ENCODE measurements at regions not wholly inside any gene's neighbourhood (a gene's known extent, or its start where the extent isn't known, plus 50 kb on each side); places are given as distances from the start of the nearest gene placed in this dataset.
"Not testable (repeated sequence)": the region's sequence is repeated elsewhere in the genome, so short reads cannot be mapped to it uniquely, and the experiment has no call there.

DNA sequence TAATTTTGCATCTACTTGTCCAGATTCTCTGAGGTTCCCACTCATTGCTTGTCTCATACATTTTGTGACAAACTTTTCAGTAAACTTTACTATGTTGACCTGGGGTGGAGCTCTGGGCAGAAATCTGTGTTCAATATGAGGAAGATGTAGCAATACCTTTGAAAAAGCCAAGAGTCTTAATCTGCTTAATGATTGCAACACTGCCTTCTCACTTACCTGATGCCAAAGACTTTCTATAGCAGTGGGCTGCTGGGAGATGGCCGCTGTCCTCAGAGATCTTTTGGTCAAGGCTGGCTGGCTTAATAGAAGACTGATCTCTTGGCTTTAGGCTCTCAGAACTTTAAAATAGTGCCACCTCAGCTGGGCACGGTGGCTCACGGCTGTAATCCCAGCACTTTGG lies 70.1 kb upstream of the RBM24 start:
- Mint-ChIP-seq H3K9me3 (ENCODE audit: unreplicated experiment) (peaks cover 4% of the 10 kb centered on the region), H3K36me3 (ENCODE audit: low read depth, unreplicated experiment) (peaks cover 7% of the 10 kb centered on the region), H3K4me1 (ENCODE audit: unreplicated experiment) (no peaks in the 10 kb centered on the region), H3K27me3 (ENCODE audit: unreplicated experiment) (no peaks in the 10 kb centered on the region), H3K27ac (ENCODE audit: unreplicated experiment) (no peak overlapping the region), H3K4me3 (ENCODE audit: unreplicated experiment) (no peak overlapping the region)
- DNase-seq (ENCODE audit: low spot score): no peak
- no peak for TF ChIP-seq CTCF (IDR thresholded peaks at IDR 0.05; ENCODE audit: unreplicated experiment)

GRCh38 chr6:17212546-17213371 lies 68.4 kb upstream of the RBM24 start:
- Mint-ChIP-seq H3K9me3 (ENCODE audit: unreplicated experiment) (no peaks in the 10 kb centered on the region), H3K36me3 (ENCODE audit: low read depth, unreplicated experiment) (no peaks in the 10 kb centered on the region), H3K27ac (ENCODE audit: unreplicated experiment) (no peak overlapping the region), H3K27me3 (ENCODE audit: unreplicated experiment) (no peaks in the 10 kb centered on the region), H3K4me3 (ENCODE audit: unreplicated experiment) (no peak overlapping the region), H3K4me1 (ENCODE audit: unreplicated experiment) (no peaks in the 10 kb centered on the region)
- no peak for TF ChIP-seq CTCF (IDR thresholded peaks at IDR 0.05; ENCODE audit: unreplicated experiment)
- DNase-seq (ENCODE audit: low spot score): no peak

DNA sequence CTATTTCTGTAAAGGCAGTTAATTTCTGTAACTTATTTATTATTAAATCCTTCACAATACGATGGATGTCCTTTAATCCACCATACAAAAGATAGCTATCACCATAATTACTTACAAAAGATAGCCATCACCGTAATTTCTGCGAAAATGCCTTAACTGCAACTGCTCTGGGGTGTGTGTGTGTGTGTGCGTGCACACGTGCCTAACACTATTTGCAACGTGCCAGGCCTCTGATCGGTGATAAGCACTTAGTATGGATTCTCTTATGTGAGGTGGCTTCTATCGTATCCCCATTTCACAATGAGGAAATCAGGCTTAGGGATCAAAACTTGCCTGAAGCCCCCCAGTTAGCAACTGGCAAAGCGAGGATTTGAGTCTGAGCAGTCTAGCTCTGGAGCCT lies 67.1 kb upstream of the RBM24 start:
- Mint-ChIP-seq H3K4me1 (ENCODE audit: unreplicated experiment) (no peaks in the 10 kb centered on the region), H3K27me3 (ENCODE audit: unreplicated experiment) (no peaks in the 10 kb centered on the region), H3K4me3 (ENCODE audit: unreplicated experiment) (no peak overlapping the region), H3K27ac (ENCODE audit: unreplicated experiment) (no peak overlapping the region), H3K36me3 (ENCODE audit: low read depth, unreplicated experiment) (no peaks in the 10 kb centered on the region), H3K9me3 (ENCODE audit: unreplicated experiment) (no peaks in the 10 kb centered on the region)
- no peak for TF ChIP-seq CTCF (IDR thresholded peaks at IDR 0.05; ENCODE audit: unreplicated experiment)
- DNase-seq (ENCODE audit: low spot score): no peak

GRCh38 chr6:17216972-17217371 lies 64.2 kb upstream of the RBM24 start:
- not testable (repeated sequence) for H3K36me3 Mint-ChIP-seq (ENCODE audit: low read depth, unreplicated experiment)

GRCh38 chr6:17218023-17218748 lies 63.0 kb upstream of the RBM24 start:
- no peaks in the 10 kb centered on the region for H3K27me3 Mint-ChIP-seq (ENCODE audit: unreplicated experiment)

More at GRCh38 chr6:17216972-17217371, 64.2 kb upstream of the RBM24 start:
- not testable (repeated sequence) for H3K27me3 Mint-ChIP-seq (ENCODE audit: unreplicated experiment); H3K9me3 Mint-ChIP-seq (ENCODE audit: unreplicated experiment); DNase-seq (ENCODE audit: low spot score); H3K4me1 Mint-ChIP-seq (ENCODE audit: unreplicated experiment); H3K4me3 Mint-ChIP-seq (ENCODE audit: unreplicated experiment); H3K27ac Mint-ChIP-seq (ENCODE audit: unreplicated experiment)

More at GRCh38 chr6:17218023-17218748, 63.0 kb upstream of the RBM24 start:
- H3K36me3 Mint-ChIP-seq (ENCODE audit: low read depth, unreplicated experiment): no peaks in the 10 kb centered on the region
- H3K4me1 Mint-ChIP-seq (ENCODE audit: unreplicated experiment): no peaks in the 10 kb centered on the region
- no peak for DNase-seq (ENCODE audit: low spot score)
- no peak overlapping the region for H3K4me3 Mint-ChIP-seq (ENCODE audit: unreplicated experiment)
- no peak for TF ChIP-seq CTCF (IDR thresholded peaks at IDR 0.05; ENCODE audit: unreplicated experiment)
- no peaks in the 10 kb centered on the region for H3K9me3 Mint-ChIP-seq (ENCODE audit: unreplicated experiment)
- no peak overlapping the region for H3K27ac Mint-ChIP-seq (ENCODE audit: unreplicated experiment)

All from endothelial cell (in vitro differentiated cells).